ENCODE measurements at regions not wholly inside any gene's neighbourhood (a gene's known extent, or its start where the extent isn't known, plus 50 kb on each side); places are given as distances from the start of the nearest gene placed in this dataset.

DNA sequence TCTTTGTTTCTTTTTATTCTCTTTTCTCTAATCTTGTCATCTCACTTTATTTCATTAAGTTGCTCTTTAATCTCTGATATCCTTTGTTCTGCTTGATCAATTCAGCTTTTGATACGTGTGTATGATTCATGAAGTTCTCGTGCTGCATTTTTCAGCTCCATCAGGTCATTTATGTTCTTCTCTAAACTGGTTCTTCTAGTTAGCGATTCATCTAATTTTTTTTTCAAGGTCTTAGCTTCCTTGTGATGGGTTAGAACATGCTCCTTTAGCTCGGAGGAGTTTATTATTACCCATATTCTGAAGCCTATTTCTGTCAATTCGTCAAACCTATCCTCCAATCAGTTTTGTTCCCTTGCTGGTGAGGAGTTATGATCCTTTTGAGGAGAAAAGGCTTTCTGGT is 1045.0 kb upstream of the ADGRL3 start:
- TF ChIP-seq, protein P1, sequence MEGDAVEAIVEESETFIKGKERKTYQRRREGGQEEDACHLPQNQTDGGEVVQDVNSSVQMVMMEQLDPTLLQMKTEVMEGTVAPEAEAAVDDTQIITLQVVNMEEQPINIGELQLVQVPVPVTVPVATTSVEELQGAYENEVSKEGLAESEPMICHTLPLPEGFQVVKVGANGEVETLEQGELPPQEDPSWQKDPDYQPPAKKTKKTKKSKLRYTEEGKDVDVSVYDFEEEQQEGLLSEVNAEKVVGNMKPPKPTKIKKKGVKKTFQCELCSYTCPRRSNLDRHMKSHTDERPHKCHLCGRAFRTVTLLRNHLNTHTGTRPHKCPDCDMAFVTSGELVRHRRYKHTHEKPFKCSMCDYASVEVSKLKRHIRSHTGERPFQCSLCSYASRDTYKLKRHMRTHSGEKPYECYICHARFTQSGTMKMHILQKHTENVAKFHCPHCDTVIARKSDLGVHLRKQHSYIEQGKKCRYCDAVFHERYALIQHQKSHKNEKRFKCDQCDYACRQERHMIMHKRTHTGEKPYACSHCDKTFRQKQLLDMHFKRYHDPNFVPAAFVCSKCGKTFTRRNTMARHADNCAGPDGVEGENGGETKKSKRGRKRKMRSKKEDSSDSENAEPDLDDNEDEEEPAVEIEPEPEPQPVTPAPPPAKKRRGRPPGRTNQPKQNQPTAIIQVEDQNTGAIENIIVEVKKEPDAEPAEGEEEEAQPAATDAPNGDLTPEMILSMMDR (IDR thresholded peaks at IDR 0.05; ENCODE audit: low read depth, low read length, missing control alignments) = no peak

DNA sequence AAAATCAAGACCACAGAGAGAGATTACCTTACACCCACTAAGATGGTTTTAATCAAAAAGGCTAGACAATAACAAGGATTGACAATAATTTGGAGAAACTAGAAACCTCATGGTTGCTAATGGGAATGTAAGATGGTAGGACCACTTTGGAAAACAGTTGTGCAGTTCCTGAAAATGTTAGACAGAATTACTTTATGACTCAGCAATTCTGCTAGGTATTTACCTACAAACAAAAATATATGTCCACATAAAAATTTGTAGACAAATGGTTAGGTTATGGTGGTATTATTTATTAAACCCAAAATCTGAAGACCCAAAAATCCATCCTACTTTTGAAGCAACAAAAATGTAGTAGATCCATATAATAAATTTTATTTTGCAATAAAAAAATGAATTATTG is 1027.0 kb upstream of the ADGRL3 start:
- no peak overlapping the region for H3K4me3 ChIP-seq (replicated peaks; ENCODE audit: low read depth, low read length)
- TF ChIP-seq, protein P1 (IDR thresholded peaks at IDR 0.05; ENCODE audit: low read depth, low read length, missing control alignments) = no peak
- DNase-seq (ENCODE audit: extremely low read depth, low read depth) = no peak

More for the DNA sequence above, 1045.0 kb upstream of the ADGRL3 start:
- no peak for DNase-seq (ENCODE audit: extremely low read depth, low read depth)
- no peak overlapping the region for H3K4me3 ChIP-seq (replicated peaks; ENCODE audit: low read depth, low read length)

DNA sequence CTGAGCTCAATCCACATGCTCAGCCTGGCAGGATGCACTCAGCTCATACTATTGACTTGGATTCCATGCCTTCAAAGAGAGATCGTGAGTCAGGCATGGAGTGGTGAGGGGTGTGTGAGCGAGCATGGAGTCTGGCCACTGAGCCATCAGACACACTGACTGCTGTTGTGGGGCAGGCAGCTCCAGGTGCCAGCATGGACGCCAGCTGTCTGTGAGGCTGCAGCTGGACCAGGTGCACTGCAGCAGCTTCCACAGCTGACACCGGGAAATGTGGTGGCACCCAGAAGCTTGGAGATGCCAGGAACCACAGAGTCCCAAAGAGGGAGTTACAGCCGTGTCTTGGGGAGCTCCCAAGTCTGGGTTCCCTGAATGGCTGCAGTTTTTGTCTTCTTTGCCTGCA is 1026.4 kb upstream of the ADGRL3 start:
- TF ChIP-seq, protein P1 (IDR thresholded peaks at IDR 0.05; ENCODE audit: low read depth, low read length, missing control alignments) = no peak
- no peak overlapping the region for H3K4me3 ChIP-seq (replicated peaks; ENCODE audit: low read depth, low read length)
- no peak for DNase-seq (ENCODE audit: extremely low read depth, low read depth)

DNA sequence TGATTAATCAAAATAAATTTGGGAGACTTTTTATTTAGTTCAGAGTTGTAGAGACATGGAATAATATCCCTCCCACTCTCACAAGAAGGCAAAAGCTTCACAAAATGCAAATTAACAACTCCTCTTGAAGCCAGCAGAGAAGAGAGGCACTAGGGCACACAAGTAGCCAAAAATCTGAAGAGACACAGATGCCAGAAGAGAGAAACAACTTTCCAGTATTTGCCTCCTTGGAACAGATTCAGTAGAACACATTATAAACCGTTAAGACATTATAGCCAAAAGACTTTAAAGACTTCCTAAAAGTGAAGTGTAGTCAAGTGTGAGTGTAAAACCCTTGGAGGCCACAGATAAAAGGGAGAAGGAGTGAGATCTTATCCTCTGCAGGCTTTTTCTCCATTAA is 1024.9 kb upstream of the ADGRL3 start:
- TF ChIP-seq, protein P1 (IDR thresholded peaks at IDR 0.05; ENCODE audit: low read depth, low read length, missing control alignments) = no peak
- DNase-seq (ENCODE audit: extremely low read depth, low read depth) = no peak
- no peak overlapping the region for H3K4me3 ChIP-seq (replicated peaks; ENCODE audit: low read depth, low read length)

DNA sequence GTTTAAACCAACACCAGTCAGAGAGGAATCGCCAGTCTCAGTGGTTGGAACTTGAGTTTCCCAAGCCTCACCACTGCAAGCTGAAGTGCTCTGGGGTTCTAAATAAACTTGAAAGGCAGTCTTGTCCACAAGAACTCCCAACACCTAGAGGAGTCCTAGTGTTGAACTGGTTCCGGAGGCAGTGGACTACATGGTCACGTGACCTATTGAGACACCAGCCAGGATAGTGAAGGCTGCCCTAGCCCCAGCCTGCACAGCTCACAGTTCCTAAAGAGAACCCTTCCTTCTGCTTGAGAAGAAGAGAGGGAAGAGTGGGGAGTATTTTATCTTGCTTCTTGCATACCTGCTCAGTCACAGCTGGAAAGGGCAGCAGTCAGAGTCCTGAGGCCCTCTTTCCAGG is 1012.7 kb upstream of the ADGRL3 start:
- H3K4me3 ChIP-seq (replicated peaks; ENCODE audit: low read depth, low read length) = no peak overlapping the region
- TF ChIP-seq, protein P1 (IDR thresholded peaks at IDR 0.05; ENCODE audit: low read depth, low read length, missing control alignments) = no peak
- no peak for DNase-seq (ENCODE audit: extremely low read depth, low read depth)

DNA sequence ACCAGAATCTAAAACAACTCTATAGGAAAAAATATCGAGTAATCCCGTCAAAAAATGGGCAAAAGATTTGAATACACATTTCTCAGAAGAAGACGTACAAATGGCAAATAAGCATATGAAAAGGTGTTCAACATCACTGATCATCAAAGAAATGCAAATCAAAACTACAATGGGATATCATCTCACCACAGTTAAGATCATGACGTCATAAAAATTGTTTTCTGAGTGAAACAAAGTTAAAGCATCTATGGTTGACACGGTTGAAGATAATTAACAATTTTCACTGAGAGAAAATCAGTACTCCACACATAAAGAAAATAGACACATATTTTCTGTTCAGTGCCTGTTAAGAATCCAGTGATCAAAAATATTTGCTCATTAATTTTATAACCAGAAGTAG is 1010.8 kb upstream of the ADGRL3 start:
- no peak for DNase-seq (ENCODE audit: extremely low read depth, low read depth)
- H3K4me3 ChIP-seq (replicated peaks; ENCODE audit: low read depth, low read length) = no peak overlapping the region
- TF ChIP-seq, protein P1 (IDR thresholded peaks at IDR 0.05; ENCODE audit: low read depth, low read length, missing control alignments) = no peak

DNA sequence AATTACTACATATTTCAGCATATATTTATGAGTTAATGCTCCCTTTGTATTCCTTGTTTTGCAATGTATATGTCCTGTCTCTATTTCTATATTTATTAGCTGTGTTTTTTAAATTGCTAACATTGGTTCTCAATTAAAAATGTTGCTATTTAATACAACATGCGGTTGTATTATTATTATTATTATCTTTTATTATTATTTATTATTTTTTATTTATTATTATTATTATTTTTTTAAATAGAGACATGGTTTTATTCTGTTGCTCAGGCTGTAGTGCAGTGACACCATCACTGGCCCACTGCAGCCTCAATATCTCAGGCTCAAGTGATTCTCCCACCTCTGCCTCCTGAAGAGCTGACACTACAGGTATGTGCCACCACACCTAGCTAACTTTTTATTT is 1005.9 kb upstream of the ADGRL3 start:
- no peak for DNase-seq (ENCODE audit: extremely low read depth, low read depth)
- TF ChIP-seq, protein P1 (IDR thresholded peaks at IDR 0.05; ENCODE audit: low read depth, low read length, missing control alignments) = no peak
- no peak overlapping the region for H3K4me3 ChIP-seq (replicated peaks; ENCODE audit: low read depth, low read length)
